Embryonic facial prominence (tissue), 1 donor: ENCODE measurements at regions not wholly inside any gene's neighbourhood (a gene's known extent, or its start where the extent isn't known, plus 50 kb on each side); places are given as distances from the start of the nearest gene placed in this dataset.
"Not testable (repeated sequence)": the region's sequence is repeated elsewhere in the genome, so short reads cannot be mapped to it uniquely, and the experiment has no call there.

ENCODE experiments used
- DNase-seq: peaks from one replicate; pipeline ENCODE4 v3.0.0-alpha.2; 2016; ENCODE audit errors: extremely low spot score

DNA sequence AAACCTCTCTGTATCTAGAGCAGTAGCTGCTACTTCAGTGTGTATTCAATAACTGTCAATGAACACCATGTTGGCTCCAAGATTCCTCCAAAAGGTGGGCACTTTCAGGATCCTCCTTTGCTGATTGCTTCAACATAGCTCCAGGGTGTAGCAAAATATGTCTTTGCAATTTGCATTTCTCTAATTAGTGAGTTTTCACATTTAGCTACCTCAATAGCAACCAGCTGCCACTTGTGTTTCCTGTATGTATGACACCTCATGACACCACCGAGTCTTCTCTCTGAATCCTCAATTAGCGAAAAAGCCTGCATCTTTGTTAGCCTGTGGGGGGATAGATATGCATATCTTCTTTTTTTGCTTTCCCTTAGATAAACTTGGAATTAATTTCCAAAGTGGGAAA, 898.3 kb upstream of the FAT3 start:
- no peak for DNase-seq

DNA sequence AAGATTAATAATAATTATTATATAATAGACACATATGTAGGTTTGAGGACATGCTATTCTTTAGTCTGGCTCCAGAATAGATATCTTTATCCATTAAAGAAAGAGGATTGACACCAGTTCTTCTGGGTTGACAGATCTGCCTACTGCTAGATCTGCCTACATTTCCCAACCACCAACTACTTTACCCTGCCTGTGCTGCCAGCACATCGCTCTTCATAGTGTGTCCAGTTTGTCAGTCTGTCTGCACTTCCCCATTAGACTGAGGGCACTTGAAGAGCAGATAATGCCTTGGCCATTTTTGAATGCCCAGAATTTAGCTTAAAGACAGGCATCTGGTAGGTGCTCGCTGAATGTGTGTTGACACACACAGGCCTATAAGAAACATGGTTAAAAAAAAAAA, 910.1 kb upstream of the FAT3 start:
- DNase-seq = no peak

DNA sequence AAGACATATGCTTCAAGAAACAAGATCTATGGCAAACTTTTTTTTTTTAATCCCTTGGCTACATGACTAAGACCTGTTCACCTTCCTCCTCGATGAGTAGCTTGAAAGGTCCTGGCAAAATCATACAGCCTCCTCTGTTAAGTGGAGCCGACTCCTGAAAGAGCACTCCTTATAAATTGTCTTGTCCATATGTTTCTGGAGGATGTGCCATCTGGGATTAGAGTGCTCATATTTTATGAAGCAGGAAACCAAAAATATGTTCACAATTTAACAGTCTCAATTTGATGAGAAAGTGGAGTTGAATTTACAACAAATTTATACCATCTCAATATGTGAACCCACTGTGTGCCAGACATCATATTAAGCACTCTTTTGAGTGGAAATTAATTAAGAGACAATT, 912.1 kb upstream of the FAT3 start:
- DNase-seq = no peak

DNA sequence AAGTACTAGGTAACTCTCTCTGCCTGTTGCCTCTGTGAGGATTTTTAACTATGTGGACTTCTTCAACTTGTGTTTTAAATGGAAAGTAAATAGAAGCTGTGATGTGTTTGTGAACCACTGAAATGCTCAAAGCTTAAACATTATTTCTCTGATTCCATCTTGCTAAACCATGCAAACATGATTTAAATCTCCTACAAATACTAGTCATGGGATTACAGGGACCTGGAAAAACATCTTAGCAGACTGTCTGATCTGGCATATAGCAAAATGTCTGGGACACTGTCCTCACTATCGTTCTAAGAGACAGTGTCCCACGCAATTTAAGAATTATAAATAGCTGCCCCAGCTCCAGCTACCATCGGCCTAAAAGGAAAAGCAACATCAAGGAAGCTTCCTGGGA, 914.5 kb upstream of the FAT3 start:
- DNase-seq = no peak

DNA sequence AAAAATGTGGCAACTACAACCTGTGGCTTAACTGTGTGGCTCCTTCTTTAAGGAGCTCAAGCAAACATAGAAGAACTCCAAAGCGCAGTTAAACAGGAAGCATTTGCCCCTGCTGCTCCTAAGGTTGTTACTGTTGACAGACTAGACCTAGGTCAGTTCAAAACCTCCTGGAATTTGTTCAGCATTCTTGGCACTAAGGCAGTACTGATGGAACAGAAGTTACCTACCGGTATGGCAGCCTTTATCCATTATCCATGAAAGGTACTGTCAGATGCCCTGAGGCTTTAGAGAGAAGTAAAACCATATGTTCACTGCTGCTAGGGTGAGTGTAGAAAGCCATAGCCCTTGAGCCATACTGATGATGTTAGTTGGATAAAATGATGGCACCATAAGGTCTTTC, 916.5 kb upstream of the FAT3 start:
- no peak for DNase-seq

DNA sequence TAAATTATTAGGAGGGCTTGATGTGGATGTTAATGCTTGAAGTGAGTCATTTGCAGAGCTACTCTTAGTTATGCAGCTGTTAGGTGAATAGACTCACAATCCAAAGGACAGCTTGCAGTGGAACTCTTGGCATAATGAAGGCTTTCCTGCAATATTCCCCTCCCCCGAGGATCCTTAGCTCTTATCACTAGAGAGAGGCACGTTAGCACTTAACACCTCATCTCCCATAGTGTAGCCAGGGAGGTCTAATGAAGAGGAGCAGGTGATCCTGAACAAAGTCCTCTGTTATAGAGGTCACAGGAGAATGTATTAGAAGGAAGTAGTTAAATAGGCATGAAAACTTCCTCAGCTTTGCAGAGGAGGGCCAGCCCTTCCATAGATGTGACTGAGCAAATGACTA, 919.2 kb upstream of the FAT3 start:
- no peak for DNase-seq

DNA sequence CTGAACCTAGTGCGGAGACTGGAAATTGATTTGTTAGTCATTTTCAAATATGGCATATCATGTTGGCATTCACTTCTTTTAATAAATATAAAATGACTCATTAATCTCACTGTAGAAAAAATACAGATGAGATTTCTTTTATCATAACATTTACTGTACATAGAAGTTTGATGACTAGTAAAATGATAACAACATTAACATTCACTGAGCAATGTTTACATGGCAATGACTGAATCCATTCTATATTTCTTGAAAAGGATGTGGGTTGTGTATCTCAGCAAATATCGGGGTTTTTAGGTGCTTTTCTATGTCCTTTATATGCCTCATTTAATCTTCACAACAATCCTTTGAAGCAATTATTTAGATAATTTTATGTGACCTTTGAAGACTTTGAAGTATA, 920.9 kb upstream of the FAT3 start:
- DNase-seq = no peak

DNA sequence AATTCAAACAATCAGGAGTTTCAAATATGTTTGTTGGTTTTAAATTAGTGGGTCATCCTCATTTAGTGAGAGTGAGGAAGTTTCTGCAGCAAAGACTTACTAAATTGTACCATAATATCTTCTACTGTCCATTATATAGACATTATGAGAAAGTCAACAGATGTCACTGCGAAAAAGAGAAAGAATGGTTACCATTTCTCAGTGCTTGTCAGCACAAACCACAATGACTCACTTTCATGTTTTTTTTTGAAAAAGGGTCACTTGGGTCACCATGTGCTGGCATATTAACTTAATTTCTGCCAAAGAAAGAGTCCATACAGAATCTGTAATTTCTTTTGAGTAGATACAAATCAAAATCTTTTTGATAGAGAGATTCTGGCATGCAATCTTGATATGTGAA, 924.6 kb upstream of the FAT3 start:
- no peak for DNase-seq

DNA sequence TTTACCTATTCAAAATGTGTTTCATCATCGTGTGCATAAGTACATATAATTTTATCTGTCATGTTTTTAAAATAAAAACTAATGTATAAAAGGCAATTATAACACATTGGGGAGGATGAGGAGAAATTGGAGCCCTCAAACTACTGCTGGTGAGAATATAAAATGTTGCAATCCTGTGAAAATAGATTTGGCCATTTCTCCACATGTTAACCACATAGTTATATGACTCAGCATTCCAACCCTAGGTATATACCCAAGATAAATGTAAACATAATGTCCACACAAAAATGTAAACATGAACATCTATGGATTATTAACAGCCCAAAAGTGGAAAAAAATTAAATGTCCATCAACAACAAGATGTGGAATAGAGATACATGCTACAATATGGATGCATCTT, 928.0 kb upstream of the FAT3 start:
- DNase-seq = no peak

DNA sequence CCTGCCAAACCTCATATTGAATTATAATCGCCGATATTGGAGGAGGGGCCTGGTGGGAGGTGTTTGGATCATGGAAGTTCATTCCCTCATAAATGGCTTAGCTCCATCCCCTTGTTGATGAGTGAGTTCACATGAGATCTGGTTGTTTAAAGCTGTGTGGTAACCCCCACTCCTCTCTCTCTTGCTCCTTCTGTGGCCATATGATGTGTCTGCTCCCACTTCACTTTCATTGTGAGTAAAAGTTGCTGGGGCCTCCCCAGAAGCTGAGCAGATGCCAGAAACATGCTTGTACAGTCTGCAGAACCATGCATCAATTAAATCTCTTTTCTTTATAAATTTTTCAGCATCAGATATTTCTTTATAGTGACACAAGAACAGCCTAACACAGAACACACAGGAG, 929.0 kb upstream of the FAT3 start:
- DNase-seq = no peak

DNA sequence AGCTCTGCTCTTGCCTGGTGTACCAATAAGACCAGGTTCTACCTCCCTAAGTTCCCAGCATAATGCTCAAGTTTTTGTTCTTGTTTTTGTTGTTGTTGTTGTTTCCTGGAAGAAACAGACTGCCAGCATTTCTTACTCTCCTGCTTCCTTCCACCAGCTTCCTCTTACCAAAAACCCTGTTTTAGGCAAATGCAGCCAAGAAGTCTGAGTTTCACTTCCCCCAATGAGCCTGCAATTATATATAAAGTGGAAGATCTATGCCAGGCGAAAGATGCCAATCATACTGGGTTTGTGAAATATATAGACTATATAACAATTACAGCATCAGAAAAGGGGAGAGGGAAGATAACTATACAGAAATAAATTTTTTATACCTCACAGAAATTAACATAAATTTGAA, 931.5 kb upstream of the FAT3 start:
- DNase-seq = no peak

DNA sequence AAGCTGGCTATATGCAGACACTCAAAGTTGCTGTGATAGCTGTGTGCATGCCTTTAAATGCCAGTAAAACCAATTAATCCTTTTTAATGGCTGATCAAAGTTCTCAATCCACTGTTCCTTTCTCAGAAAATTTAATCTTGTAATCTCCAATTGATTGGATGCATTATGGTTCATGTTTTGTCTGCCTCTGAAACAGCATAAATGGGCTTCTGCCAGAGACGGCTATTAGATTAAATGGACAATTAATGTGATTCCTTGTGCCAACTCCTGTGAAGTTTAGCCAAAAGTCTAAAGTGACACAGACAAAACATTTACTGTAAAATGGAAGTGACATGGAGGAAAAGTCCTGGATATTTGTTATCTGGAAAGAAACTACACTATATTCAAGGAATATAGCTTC, 952.5 kb upstream of the FAT3 start:
- DNase-seq = no peak

DNA sequence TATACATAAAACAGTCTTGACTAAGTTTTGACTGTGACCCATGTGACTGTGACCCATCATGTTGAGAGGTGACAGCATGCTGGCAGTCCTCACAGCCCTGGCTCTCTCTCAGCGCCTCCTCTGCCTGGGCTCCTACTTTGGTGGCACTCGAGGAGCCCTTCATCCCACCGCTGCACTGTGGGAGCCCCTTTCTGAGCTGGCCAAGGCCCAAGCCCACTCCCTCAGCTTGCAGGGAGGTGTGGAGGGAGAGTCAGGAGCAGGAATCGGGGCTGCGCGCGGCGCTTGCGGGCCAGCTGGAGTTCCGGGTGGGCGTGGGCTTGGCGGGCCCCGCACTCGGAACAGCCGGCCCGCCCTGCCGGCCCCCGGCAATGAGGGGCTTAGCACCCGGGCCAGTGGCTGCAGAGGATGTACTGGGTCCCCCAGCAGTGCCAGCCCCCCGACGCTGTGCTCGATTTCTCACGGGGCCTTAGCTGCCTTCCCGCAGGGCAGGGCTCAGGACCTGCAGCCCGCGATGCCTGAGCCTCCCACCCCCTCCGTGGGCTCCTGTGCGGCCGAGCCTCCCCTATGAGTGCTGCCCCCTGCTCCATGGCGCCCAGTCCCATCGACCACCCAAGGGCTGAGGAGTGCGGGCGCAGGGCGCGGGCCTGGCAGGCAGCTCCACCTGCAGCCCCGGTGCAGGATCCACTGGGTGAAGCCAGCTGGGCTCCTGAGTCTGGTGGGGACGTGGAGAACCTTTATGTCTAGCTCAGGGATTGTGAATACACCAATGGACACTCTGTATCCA, 955.9 kb upstream of the FAT3 start:
- not testable (repeated sequence) for DNase-seq

DNA sequence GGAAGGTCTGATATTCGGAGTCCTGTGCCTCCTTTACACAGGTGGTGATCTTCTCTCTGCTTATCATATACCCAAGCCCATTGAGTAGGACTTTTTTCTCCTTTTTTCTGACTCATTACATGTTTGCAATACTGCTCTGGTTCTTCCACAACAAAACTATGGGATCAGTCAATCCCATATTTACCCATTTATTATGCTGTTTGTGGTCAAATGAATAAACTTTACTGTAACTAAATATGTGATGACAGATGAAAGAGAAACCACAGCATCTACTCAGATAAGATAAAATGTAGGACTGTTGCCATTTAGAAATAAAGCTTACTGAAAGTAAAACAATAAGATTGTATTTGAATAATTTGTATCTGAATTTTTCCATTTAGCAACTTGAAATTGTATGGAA, 958.7 kb upstream of the FAT3 start:
- DNase-seq = no peak

DNA sequence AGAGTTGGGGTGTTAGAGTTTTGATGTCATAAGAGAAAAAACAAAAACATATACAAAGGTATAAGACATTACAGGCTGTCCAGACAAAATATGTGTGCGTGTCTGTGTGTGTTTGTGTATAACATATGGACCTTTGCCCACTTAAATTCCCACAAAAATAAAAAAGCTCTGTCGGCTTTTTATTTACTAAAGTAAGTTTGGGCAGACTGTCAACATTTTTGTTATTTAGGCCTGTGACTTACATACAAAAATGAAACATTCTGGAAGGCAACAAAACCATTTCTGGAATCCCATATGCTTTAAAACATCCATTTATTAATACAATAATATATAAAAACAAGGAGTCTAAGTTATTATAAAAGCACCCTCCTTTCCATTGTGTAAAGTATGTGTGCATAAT, 960.1 kb upstream of the FAT3 start:
- DNase-seq = no peak

DNA sequence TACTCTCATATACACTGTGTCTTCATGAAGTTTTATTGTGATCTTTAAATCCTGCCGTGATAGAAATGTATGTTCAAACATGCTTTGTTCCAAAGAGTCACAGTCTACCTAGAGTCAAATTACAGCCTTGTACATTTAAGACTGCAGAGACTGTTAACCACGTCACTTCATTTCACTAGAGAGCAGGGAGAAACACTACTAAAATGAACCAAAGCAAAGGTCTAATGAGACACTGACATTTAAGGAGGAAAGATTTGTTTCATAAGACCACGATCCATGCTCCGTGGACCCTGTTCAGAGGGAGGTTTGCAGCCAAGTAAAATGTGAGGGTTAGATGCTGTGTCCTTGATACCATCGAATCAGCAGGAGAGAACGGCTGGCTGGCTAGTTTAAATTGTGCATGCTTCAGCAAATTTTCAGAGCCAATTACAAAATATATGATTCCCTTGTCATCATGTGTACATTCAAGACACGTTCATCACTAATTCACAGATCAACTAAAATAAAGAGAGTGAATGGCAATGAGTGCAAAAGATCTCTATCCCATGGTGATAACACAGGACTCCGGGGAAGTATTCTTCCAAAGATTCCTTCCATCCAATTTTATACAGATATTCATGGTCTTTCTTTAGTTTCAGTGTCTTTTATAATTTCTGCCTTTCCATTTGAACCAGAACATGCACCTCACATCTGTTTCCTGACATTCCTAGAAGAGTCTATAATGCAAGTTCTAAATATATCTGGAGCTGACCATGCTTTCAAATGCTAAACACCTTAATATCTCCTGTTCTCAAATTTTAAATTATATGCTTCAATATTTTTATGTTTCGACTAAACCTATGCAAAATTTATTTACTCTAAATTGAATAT, 960.9 kb upstream of the FAT3 start:
- DNase-seq = no peak

DNA sequence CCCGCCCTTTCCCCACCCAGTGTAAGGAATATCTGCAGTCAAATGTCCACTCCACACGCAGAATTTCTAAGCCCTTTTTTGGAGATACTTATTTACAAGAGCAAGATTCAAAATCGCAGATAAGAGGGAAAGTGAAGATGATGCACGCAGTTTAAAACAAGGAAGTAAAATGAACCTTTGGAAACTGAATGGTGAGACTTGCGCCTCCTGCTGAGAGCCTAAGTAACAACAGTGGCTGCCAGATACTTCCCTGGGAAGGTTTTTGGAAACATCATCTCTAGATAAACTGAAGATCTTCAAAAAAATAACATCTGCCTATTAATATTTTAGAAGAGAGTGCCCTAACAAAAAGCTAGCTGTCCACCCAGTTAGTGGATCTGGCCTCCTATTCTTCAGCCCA, 963.1 kb upstream of the FAT3 start:
- DNase-seq = no peak

DNA sequence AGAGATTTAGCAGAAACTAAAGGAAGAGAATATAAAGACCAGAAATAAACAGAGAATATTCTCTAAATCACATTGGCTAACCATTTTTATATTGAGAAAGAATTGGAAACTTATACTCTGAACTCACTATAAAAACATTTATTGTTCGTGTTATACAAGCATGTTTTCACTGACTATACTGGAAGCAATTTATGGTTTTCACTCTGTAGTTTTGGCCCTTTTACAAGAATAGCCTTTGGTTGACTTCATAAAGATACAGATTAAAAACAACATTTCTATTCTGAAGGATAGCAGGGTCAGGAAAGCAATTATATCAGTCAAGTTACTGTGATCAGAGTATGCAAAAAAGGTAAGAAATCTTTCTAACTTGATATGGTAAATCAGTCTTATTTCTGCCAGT, 965.7 kb upstream of the FAT3 start:
- no peak for DNase-seq

DNA sequence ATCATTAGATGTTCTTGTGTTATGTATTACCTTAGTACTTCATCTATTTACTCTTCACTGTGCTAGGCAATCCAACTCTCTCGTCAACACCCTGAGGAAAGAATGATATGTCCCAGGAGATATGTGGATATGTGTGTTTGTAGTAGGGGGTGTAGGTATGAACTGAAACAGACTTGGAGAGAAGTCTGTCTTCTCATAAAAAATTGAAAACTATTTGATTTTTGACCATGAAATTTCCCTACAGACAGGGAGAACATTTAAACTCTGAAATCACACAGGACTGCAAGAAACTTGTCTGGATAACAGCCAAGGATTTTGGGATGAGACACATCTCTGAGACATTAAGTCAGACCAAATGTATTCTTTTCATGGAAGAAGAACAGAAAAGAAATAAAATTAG, 967.0 kb upstream of the FAT3 start:
- no peak for DNase-seq

DNA sequence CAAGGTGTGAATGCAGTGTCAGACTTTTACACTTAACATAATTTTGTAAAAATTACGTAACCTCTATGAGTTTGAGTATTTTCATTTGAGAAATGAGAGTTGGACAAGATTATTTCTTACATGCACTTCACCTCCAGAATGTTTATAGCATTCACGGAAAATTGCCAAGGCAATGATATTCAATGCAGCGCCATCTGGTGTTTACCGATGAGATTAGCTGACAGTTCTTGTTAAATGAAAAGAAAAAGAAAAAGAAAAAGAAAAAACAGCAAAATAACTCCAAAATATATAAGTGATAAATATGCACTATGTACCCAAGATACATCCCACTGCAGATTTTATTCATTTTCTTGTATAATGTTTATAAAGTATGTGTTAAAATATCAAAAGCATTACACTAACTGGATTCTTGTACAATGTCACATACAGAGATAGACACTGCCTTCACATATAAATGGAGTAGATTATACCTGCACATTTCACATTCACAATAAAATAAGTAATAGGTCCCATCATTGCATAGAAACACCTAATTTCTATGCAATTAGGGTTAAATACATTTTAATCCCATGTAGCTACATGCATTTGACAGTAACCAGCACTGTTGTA, 976.3 kb upstream of the FAT3 start:
- no peak for DNase-seq

DNA sequence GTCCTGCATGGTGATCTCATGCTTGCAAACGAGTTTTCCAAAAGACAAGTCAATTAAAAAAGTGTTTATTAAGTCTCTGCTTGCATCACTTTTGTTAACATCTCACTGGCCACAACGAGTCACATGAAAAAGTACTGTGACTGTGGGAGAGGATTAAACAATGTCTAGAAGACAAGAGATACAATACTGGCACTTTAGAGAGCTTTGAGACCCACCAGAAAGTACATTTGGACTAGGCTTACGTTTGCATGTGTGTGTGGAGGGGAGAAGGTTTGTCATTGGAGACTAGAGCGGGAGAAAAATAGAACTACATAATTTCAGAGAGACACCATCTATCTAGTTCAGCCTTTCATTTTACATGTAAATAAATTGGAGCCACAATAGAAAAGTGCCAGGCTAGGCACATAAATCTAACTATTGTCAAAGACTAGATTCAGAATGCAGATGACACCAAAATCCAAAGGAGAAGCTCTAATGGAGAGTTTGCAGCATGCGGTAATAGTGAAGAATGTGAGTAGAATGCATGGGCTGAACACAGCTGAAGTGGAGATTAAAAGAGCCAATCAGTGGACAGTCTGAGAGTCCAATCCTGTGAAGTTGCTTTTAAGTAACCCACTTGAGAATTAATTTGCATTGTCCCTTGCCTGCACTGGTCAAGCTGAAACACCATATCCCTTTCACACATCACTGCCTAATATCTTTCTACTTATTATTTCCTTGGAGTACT, 977.4 kb upstream of the FAT3 start:
- DNase-seq = no peak

DNA sequence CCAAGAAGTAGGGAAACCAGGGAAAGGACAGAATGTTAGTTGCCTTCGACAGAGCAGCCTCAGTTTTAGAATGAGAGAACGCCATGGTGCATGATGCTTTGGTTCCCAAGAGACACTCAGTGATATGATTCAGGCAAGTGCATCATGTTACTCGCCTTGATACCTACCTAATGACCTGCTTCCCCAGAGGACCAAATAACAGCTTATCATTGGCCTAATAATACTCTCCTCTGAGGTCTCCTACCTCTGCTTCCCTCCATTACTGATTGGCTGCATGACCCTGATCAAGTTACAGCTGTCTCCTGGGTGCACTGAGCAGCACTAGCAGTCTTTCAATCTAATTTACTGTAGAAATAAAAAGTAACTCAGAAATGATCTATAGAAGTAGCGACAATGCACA, 979.7 kb upstream of the FAT3 start:
- DNase-seq = no peak
